ENCODE measurements at regions not wholly inside any gene's neighbourhood (a gene's known extent, or its start where the extent isn't known, plus 50 kb on each side); places are given as distances from the start of the nearest gene placed in this dataset.

DNA sequence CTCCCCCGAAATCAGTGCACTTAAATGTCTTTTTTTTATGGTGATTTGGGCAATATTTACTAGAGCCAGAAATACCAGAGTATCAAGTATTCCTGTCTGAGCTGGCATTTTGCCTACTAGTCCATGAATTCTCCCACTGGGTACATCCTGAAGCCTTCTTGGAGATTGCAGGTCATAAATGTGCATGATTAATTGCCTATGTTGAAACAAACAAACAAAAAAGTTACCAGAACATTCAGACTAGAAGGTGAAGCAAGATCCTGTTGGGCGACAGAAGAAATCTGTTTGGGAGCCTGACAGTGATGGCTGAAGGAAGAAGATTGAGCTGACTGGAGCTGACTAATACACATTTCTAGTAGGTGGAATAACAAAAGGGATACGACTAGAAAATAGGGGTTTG, 127.4 kb upstream of the NRIP1 start:
- TF ChIP-seq, protein P1, sequence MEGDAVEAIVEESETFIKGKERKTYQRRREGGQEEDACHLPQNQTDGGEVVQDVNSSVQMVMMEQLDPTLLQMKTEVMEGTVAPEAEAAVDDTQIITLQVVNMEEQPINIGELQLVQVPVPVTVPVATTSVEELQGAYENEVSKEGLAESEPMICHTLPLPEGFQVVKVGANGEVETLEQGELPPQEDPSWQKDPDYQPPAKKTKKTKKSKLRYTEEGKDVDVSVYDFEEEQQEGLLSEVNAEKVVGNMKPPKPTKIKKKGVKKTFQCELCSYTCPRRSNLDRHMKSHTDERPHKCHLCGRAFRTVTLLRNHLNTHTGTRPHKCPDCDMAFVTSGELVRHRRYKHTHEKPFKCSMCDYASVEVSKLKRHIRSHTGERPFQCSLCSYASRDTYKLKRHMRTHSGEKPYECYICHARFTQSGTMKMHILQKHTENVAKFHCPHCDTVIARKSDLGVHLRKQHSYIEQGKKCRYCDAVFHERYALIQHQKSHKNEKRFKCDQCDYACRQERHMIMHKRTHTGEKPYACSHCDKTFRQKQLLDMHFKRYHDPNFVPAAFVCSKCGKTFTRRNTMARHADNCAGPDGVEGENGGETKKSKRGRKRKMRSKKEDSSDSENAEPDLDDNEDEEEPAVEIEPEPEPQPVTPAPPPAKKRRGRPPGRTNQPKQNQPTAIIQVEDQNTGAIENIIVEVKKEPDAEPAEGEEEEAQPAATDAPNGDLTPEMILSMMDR (IDR thresholded peaks at IDR 0.05), result no peak
- TF ChIP-seq POLR2A (IDR thresholded peaks at IDR 0.05) (no peak), EP300 (IDR thresholded peaks at IDR 0.05) (no peak)
